ENCODE measurements at regions not wholly inside any gene's neighbourhood (a gene's known extent, or its start where the extent isn't known, plus 50 kb on each side); places are given as distances from the start of the nearest gene placed in this dataset.

GRCh38 chr2:144849612-144850011, 329.7 kb upstream of the ZEB2 start:
- FAIRE-seq: no peak

DNA sequence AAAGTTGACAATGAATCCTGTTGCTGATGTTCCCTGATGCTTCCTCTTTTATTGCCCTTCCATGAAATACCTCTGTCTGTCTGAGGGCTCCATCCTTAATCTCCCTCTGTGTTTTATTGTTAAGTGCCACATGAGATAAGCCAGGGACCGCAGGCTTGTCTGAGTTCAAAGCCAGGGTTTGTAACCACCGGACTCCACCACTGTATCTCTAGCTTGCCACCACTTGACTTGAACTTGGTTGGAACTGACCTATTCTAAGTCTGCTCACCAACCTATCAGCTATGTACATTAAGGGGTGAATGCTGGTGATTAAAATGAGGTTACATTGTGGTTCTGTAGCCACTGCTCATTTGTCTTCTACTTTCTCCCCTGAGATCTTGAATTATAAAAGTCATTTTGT, 328.5 kb upstream of the ZEB2 start:
- FAIRE-seq: no peak

- no peak for FAIRE-seq
Measured at GRCh38 chr2:144847347-144848080, 327.6 kb upstream of the ZEB2 start.

- no peak for FAIRE-seq
Measured at GRCh38 chr2:144836635-144837350, 316.9 kb upstream of the ZEB2 start.

- FAIRE-seq: no peak
Measured at GRCh38 chr2:144835634-144836350, 315.9 kb upstream of the ZEB2 start.

DNA sequence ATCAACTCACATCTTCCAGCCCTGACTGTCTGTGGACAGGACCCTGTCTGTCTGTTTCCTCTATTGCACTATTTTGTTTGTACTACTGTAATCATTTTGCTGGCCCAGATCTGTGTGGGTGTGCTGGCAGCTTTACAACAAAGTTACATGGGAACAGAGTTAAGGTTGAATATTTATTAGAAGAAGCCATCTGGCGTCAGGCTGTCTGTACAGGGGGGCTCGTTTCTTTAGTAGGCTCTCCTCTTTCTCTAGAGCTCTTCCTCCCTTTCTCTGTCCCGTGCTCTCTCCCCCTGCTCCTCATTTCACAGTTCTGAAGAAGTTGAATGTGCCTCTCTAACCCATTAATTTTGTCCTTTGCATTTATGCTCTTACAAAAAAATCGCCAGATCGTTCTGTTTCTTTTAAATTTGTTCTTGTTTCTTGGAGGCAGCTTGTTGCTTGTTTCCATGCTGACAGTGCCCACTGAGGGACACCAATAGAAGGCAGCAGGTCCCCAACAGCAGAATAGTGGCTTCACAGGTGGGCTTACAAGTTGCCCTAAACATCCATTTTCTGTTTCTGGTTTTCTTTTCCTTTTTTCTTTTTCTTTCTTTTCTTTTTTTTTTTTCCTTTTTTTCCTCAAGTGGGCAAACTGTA, 315.2 kb upstream of the ZEB2 start:
- no peak for FAIRE-seq

- FAIRE-seq: no peak
Measured at GRCh38 chr2:144834363-144834762, 314.4 kb upstream of the ZEB2 start.

- no peak for FAIRE-seq
Measured at GRCh38 chr2:144833075-144833637, 313.2 kb upstream of the ZEB2 start.

DNA sequence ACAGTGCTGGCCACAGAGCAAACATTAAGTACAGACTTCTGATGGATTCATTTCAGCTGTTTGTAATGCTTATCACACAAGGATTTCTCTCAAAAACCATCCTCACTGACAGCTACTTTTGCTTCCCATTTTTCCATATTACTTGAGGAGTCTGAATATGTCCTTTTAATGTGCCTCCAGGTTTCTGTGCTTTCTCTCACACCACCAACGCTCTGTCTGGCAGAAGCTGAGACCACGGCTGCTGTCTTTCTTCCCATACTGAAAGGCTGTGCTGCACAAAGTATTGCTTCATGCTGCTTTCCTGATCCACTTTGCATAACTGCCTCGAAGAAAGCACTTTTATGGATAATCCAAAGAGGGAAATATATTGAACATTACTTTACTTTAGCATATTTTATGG, 312.1 kb upstream of the ZEB2 start:
- no peak for FAIRE-seq

DNA sequence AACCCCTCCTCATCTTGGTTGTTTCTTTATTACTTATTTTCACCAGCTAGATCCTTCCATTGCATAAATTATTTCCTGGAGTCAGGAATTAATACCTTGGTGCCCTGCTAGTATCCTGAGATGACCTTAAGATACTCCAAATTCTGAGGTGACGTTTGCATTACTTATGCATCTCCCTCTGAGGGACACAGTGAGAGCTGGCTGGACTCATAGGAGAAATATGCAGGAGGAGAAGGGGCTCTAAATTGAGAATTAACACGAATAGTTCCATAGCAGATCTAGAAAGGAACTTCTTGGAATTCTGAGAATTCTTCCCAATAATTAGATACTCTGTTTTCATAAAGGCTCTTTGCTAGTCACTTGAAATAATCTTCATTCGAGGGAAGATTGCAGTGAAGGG, 310.6 kb upstream of the ZEB2 start:
- no peak for FAIRE-seq

GRCh38 chr2:144827404-144827803, 307.5 kb upstream of the ZEB2 start:
- FAIRE-seq: no peak

- FAIRE-seq: no peak
Measured at GRCh38 chr2:144826105-144826504, 306.2 kb upstream of the ZEB2 start.

DNA sequence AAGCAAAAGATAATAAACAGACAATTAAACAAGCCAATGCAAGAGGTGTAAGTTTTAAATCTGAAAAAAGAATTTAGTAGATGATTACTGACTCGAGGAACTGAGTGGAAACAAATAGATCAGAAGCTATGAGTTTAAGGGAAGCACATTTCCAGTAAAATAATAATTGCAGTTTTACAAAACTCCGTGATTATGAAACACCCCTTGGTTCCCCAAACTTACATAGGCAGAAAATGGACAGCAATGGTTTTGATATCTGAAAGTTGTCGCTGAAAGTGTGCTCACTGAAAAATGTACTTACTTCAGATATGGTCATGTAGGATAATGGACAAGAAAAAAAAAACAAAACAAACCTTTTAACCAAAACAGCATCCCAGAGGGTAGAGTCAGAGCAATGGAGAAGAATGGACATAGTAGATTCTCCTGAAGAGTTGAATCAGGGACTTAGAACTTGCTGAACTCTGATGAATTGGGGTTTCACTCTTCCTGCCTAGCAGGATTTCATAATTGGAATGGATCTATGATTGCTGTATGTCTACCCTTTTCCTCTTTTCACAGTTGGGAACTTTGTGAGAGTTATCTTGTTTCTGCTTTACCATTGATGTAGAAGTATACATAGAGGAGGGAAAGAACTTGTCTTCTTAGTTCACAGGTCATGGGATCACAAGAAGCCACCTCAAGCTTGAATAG, 305.6 kb upstream of the ZEB2 start:
- FAIRE-seq: no peak

DNA sequence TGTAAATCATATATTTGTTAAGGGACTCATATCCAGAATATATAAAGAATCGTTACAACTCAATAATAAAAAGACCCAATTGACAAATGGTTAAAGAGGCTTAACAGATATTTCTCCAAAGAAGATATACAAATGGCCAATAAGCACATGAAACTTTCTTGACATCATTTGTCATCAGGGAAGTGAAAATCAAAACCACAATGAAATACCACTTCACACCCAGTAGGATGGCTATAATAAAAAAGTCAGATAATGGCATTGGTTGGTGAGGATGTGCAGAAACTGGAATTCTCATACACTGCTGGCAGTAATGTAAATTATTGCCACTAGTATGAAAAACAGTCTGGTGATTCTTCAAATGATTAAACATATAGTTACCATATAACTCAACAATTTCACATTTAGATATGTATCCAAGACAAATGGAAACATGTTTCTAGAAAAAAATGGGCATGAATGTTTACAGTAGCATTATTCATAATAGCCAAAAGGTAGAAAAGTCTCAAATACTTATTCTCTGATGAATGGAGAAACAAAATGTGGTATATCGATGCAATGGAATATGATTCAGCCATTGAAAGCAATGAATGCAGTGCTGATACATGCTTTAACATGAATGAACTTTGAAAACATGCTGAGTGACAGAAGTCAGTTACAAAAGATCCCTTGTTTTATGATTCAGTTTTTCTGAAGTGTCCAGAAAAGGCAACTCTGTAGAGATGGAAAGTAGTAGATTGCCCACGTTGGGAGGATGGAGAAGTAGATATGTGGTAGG, 304.6 kb upstream of the ZEB2 start:
- no peak for FAIRE-seq

DNA sequence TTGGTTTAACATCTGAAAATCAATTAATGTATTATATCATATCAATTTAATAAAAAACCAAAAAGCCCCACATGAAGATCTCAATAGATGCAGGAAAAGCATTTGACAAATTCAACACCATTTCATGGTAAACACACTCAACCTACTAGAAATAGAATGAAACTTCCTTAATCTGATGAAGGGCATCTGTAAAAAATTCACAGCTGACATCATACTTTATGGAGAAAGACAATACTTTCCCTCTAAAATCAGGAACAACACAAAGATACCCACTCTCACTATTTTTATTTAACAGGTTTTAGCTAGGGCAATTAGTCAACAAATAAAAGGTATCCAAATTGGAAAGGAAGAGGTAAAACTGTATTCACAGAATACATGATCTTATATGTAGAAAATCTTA, 303.0 kb upstream of the ZEB2 start:
- no peak for FAIRE-seq

- no peak for FAIRE-seq
Measured at GRCh38 chr2:144812288-144812687, 292.4 kb upstream of the ZEB2 start.

DNA sequence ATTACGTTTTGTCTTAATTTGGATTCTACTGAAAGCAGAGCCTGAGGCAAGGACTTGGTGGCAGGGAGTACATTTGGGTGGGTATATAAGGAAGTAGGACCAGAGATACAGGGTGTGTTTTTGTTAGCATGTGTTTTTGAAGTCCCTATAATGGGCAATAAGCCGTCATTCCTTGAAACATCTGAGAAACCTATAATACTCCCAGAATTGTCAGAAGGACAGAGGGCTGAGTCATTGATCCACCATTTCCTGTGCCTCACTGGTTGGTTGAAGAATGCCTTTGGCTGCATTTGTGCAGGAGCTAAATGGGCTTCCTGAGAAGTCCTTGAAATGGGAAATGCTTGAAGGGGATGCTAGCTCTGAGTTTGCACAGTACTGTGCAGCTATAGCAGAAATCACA, 281.8 kb upstream of the ZEB2 start:
- FAIRE-seq: no peak

DNA sequence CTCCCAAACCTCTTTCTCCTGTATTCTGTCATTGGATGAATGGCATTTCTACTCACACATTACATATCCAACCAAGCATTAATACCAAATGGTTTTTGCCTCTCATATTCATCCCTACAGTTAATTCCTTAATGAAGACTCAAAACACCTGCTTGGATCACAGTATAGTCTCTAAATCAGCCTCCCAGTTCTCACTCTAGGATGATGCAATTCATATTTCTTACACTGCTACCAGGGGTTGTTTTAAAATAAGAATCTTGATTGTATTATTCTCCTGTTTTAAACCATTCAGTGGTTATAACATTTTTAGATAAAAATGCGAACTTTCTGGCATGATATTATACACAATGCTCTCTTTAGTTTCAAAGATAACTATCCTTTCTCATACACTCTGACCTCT, 281.4 kb upstream of the ZEB2 start:
- FAIRE-seq: no peak

- no peak for FAIRE-seq
Measured at GRCh38 chr2:144798989-144799388, 279.1 kb upstream of the ZEB2 start.

- FAIRE-seq: no peak
Measured at GRCh38 chr2:144798034-144798433, 278.1 kb upstream of the ZEB2 start.

- no peak for FAIRE-seq
Measured at GRCh38 chr2:144796936-144797335, 277.0 kb upstream of the ZEB2 start.

- no peak for FAIRE-seq
Measured at GRCh38 chr2:144796164-144796563, 276.2 kb upstream of the ZEB2 start.

Data from G401.6 (cell line).